ENCODE measurements at regions not wholly inside any gene's neighbourhood (a gene's known extent, or its start where the extent isn't known, plus 50 kb on each side); places are given as distances from the start of the nearest gene placed in this dataset.
A peak's percentile ranks its signal among the peaks of the same experiment; 100 is the strongest.
"Not testable (repeated sequence)": the region's sequence is repeated elsewhere in the genome, so short reads cannot be mapped to it uniquely, and the experiment has no call there.

DNA sequence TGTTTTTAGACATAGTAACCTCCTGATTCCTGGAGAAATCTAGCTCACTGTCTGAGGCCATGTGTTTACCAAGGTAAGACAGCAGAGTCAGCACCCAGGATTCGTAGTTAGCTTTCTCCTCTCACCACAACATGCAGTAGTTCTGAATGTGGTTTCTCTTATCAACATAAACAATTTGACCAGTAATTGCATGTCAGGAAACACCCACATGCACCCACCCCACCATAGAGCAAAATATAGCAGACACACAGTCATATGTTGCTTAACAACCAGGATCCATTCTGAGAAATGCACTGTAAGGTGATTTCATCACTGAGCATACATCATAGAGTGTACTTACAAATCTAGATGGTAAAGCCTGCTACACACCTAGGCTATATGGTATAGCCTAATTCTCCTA is 1004.0 kb downstream of the ANKRD7 start:
- H3K36me3 Mint-ChIP-seq, result no peaks in the 10 kb centered on the region
- H3K27ac Mint-ChIP-seq, result no peak overlapping the region
- H3K9me3 Mint-ChIP-seq, result peaks cover 0 to 4% (median 2%) of the 10 kb centered on the region in 3 donors
- no peaks in the 10 kb centered on the region for H3K27me3 Mint-ChIP-seq
- H3K4me3 Mint-ChIP-seq, result no peak overlapping the region
- H3K4me1 Mint-ChIP-seq, result no peaks in the 10 kb centered on the region

- Mint-ChIP-seq H3K4me3 (no peak overlapping the region), H3K4me1 (no peaks in the 10 kb centered on the region), H3K9me3 (peaks cover 0 to 2% (median 0%) of the 10 kb centered on the region in 3 donors), H3K27me3 (no peaks in the 10 kb centered on the region), H3K27ac (no peak overlapping the region), H3K36me3 (no peaks in the 10 kb centered on the region)
Observed at GRCh38 chr7:119232091-119232490, 1007.6 kb downstream of the ANKRD7 start.

DNA sequence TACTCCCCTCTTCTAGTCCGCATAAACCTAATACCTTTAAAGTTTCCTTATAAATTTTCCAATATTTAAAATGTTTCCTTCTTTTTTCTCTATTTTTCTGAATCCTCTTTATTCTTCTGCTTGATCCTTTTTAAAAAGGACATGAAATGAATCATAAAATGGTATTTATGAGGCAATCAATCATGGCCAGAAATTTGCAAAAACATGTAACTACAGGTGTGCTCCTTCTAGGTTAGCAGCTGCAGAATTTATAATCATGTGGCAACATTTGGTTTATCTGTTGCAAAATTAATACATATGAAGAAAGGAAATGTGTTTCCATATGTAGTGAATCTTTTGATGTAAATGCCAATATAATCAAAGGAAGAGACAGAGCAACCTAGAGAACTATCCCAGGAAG is 1008.5 kb downstream of the ANKRD7 start:
- no peak overlapping the region for H3K27ac Mint-ChIP-seq
- no peak overlapping the region for H3K4me3 Mint-ChIP-seq
- no peaks in the 10 kb centered on the region for H3K9me3 Mint-ChIP-seq
- H3K36me3 Mint-ChIP-seq, result no peaks in the 10 kb centered on the region
- no peaks in the 10 kb centered on the region for H3K4me1 Mint-ChIP-seq
- no peaks in the 10 kb centered on the region for H3K27me3 Mint-ChIP-seq

- Mint-ChIP-seq H3K4me3 (no peak overlapping the region), H3K36me3 (no peaks in the 10 kb centered on the region), H3K27ac (no peak overlapping the region), H3K27me3 (no peaks in the 10 kb centered on the region), H3K9me3 (peaks cover 0 to 6% (median 0%) of the 10 kb centered on the region in 3 donors), H3K4me1 (no peaks in the 10 kb centered on the region)
Observed at GRCh38 chr7:119252962-119253361, 1020.0 kb upstream of the KCND2 start.

GRCh38 chr7:119254742-119255141 is 1018.2 kb upstream of the KCND2 start:
- Mint-ChIP-seq H3K27me3 (no peaks in the 10 kb centered on the region), H3K4me1 (no peaks in the 10 kb centered on the region), H3K27ac (no peak overlapping the region), H3K4me3 (no peak overlapping the region), H3K9me3 (peaks cover 0 to 9% (median 0%) of the 10 kb centered on the region in 3 donors), H3K36me3 (no peaks in the 10 kb centered on the region)

- Mint-ChIP-seq H3K9me3 (peaks cover 0 to 7% (median 0%) of the 10 kb centered on the region in 3 donors), H3K36me3 (no peaks in the 10 kb centered on the region), H3K27ac (no peak overlapping the region), H3K27me3 (no peaks in the 10 kb centered on the region), H3K4me1 (no peaks in the 10 kb centered on the region), H3K4me3 (no peak overlapping the region)
Observed at GRCh38 chr7:119256001-119256400, 1017.0 kb upstream of the KCND2 start.

- no peaks in the 10 kb centered on the region for H3K27me3 Mint-ChIP-seq
- H3K27ac Mint-ChIP-seq, result no peak overlapping the region
- H3K36me3 Mint-ChIP-seq, result no peaks in the 10 kb centered on the region
- H3K4me1 Mint-ChIP-seq, result no peaks in the 10 kb centered on the region
- no peak overlapping the region for H3K4me3 Mint-ChIP-seq
- peaks cover 0 to 5% (median 0%) of the 10 kb centered on the region in 3 donors for H3K9me3 Mint-ChIP-seq
Observed at GRCh38 chr7:119256446-119257131, 1016.4 kb upstream of the KCND2 start.

DNA sequence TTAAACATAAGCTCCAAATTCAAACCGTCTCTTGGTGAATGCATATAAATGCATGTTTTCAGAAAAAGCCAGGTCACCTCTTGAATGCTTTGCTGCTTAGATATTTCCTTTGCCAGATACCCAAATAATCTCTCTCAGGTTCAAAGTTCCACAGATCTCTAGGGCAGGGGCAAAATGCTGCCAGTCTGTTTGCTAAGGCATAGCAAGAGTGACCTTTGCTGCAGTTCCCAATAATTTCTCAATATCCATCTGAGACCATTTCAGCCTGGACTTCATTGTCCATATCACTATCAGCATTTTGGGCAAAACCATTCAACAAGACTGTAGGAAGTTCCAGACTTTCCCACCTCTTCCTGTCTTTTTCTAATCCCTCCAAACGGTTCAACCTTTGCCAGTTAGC is 1006.2 kb upstream of the KCND2 start:
- H3K9me3 Mint-ChIP-seq, H3K36me3 Mint-ChIP-seq, H3K4me3 Mint-ChIP-seq, H3K27ac Mint-ChIP-seq, H3K27me3 Mint-ChIP-seq, H3K4me1 Mint-ChIP-seq: not testable (repeated sequence)

DNA sequence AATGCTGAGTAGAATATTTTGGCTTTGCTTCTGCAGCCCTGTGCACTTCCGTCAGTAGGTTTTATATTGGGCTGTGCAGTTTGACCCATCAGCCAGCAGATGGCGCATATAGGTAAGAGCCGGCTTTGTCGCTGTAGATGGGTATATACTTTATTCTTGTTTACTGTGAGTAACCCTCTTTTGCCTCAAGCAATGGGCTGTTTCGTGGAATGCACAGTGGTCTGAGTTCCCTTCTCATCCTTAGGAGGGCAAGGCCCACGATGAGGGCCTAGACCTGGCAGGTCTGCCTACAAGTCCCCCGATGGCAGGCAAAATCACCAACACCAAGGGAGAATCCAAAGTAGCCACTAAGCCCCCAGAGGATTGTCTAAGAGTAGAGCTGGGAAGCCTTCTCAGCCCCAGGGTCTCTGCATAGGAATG is 1002.9 kb upstream of the KCND2 start:
- Mint-ChIP-seq H3K27me3 (no peaks in the 10 kb centered on the region), H3K4me3 (no peak overlapping the region), H3K4me1 (no peaks in the 10 kb centered on the region), H3K36me3 (no peaks in the 10 kb centered on the region), H3K27ac (no peak overlapping the region), H3K9me3 (peaks cover 0 to 2% (median 2%) of the 10 kb centered on the region in 3 donors)

GRCh38 chr7:119270644-119271043 is 1002.3 kb upstream of the KCND2 start:
- H3K4me1 Mint-ChIP-seq, result no peaks in the 10 kb centered on the region
- no peaks in the 10 kb centered on the region for H3K27me3 Mint-ChIP-seq
- no peak overlapping the region for H3K4me3 Mint-ChIP-seq
- H3K27ac Mint-ChIP-seq, result peak overlapping the region in 1 of 3 donors; percentile 27
- no peaks in the 10 kb centered on the region for H3K36me3 Mint-ChIP-seq
- peaks cover 2% of the 10 kb centered on the region in 3 donors for H3K9me3 Mint-ChIP-seq

DNA sequence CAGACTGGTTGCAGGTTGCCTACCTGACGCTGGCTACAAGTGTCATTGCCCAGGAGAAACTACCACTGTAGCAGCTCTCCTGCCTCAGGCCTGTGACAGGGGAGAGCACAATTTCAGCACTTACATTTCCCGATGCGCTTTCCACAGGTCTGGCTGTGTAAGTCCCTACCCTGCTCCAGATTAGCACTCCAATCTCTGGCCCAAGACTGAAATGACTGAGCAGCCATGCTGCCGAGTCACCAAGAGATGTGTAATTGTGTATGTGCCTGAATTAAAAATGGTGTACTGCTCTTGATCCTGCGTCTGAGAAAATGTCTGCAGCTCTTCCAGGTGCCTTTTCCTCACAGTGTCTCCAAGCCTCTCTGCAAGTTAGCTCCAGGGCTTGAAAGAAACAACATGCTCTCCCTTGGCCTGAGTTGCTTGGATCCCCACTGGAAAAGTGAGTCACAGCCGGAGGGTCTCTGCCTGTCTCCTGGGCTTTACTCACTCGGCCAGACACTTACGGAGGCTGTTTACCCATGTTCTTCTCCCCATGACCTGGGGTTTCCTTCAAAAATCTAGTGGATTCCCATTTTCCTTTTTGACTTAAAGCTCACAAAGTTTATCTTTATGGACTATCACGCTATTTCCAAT is 1001.7 kb upstream of the KCND2 start:
- no peaks in the 10 kb centered on the region for H3K27me3 Mint-ChIP-seq
- H3K4me3 Mint-ChIP-seq, result no peak overlapping the region
- peaks cover 0 to 5% (median 2%) of the 10 kb centered on the region in 3 donors for H3K9me3 Mint-ChIP-seq
- H3K36me3 Mint-ChIP-seq, result no peaks in the 10 kb centered on the region
- no peak overlapping the region for H3K27ac Mint-ChIP-seq
- H3K4me1 Mint-ChIP-seq, result no peaks in the 10 kb centered on the region

GRCh38 chr7:119281181-119281846 is 991.7 kb upstream of the KCND2 start:
- Mint-ChIP-seq H3K27me3 (no peaks in the 10 kb centered on the region), H3K36me3 (no peaks in the 10 kb centered on the region), H3K4me3 (no peak overlapping the region), H3K4me1 (no peaks in the 10 kb centered on the region), H3K9me3 (peaks cover 2 to 10% (median 3%) of the 10 kb centered on the region in 3 donors), H3K27ac (no peak overlapping the region)

GRCh38 chr7:119283353-119283752 is 989.6 kb upstream of the KCND2 start:
- no peaks in the 10 kb centered on the region for H3K36me3 Mint-ChIP-seq
- H3K27ac Mint-ChIP-seq, result no peak overlapping the region
- no peak overlapping the region for H3K4me3 Mint-ChIP-seq
- no peaks in the 10 kb centered on the region for H3K4me1 Mint-ChIP-seq
- peaks cover 0 to 3% (median 2%) of the 10 kb centered on the region in 3 donors for H3K9me3 Mint-ChIP-seq
- H3K27me3 Mint-ChIP-seq, result no peaks in the 10 kb centered on the region

GRCh38 chr7:119288416-119288815 is 984.6 kb upstream of the KCND2 start:
- Mint-ChIP-seq H3K36me3 (no peaks in the 10 kb centered on the region), H3K27ac (no peak overlapping the region), H3K9me3 (no peaks in the 10 kb centered on the region), H3K4me1 (peaks cover 0 to 2% (median 0%) of the 10 kb centered on the region in 3 donors), H3K27me3 (no peaks in the 10 kb centered on the region), H3K4me3 (no peak overlapping the region)

DNA sequence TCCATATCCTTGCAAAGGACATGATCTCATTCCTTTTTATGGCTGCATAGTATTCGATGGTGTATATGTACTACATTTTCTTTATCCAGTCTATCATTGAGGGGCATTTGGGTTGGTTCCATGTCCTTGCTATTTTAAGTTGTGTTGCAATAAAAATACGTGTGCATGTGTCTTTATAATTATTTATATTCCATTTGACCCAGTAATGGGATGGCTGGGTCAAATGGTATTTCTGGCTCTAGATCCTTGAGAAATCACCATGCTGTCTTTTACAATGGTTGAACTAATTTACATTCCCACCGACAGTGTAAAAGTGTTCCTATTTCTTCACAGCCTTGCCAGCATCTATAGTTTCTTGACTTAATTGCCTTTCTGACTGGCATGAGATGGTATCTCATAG is 972.6 kb upstream of the KCND2 start:
- H3K4me3 Mint-ChIP-seq, H3K4me1 Mint-ChIP-seq: not testable (repeated sequence)
- H3K9me3 Mint-ChIP-seq, result peaks cover 0 to 17% (median 4%) of the 10 kb centered on the region in 3 donors

More for the DNA sequence above, 972.6 kb upstream of the KCND2 start:
- H3K27ac Mint-ChIP-seq, H3K36me3 Mint-ChIP-seq, H3K27me3 Mint-ChIP-seq: not testable (repeated sequence)

Data from IgD-negative memory B cell (primary cell).